ENCODE measurements at regions not wholly inside any gene's neighbourhood (a gene's known extent, or its start where the extent isn't known, plus 50 kb on each side); places are given as distances from the start of the nearest gene placed in this dataset.
"Not testable (repeated sequence)": the region's sequence is repeated elsewhere in the genome, so short reads cannot be mapped to it uniquely, and the experiment has no call there.

GRCh38 chr4:62448911-62449310 is 1248.8 kb downstream of the ADGRL3 start:
- Histone ChIP-seq H3K36me3 (replicated peaks; ENCODE audit: insufficient read depth, low read length) (no peaks in the 10 kb centered on the region), H3K27me3 (replicated peaks; ENCODE audit: insufficient read depth, low read length) (no peaks in the 10 kb centered on the region)
- no peak for DNase-seq

GRCh38 chr4:62439051-62439450 is 1238.9 kb downstream of the ADGRL3 start:
- Histone ChIP-seq H3F3A (ENCODE audit: insufficient read depth, low read length) (no peaks in the 10 kb centered on the region), H3K9me3 (replicated peaks; ENCODE audit: insufficient read depth, low read length) (0 out of 2 replicates have a peak, but pooled peaks cover 3% of the 10 kb centered on the region), H3K9me2 (replicated peaks; ENCODE audit: insufficient read depth, low read length) (no peaks in the 10 kb centered on the region), H3K4me3 (ENCODE audit: low read length) (no peak overlapping the region), H2AFZ (ENCODE audit: low read length) (no peak overlapping the region), H3K9ac (ENCODE audit: low read length) (no peak overlapping the region), H4K20me1 (ENCODE audit: insufficient read depth, low read length) (no peaks in the 10 kb centered on the region), H3K79me2 (ENCODE audit: low read length) (no peaks in the 10 kb centered on the region), H3K27ac (ENCODE audit: low read length) (no peak overlapping the region), H3K36me3 (replicated peaks; ENCODE audit: insufficient read depth, low read length) (no peaks in the 10 kb centered on the region), H3K4me2 (ENCODE audit: low read depth, low read length) (no peak overlapping the region), H3K27me3 (replicated peaks; ENCODE audit: insufficient read depth, low read length) (no peaks in the 10 kb centered on the region), H3K4me1 (ENCODE audit: low read length) (no peaks in the 10 kb centered on the region)
- no peak for DNase-seq
- TF ChIP-seq CTCF (IDR thresholded peaks at IDR 0.05; ENCODE audit: low read length) (no peak), EZH2 (optimal IDR thresholded peaks at IDR 0.05; ENCODE audit: low read depth, low read length) (no peak), EZH2phosphoT487 (IDR thresholded peaks at IDR 0.05; ENCODE audit: low read length) (no peak)

More at GRCh38 chr4:62448911-62449310, 1248.8 kb downstream of the ADGRL3 start:
- H3F3A ChIP-seq (ENCODE audit: insufficient read depth, low read length) = no peaks in the 10 kb centered on the region
- TF ChIP-seq EZH2phosphoT487 (IDR thresholded peaks at IDR 0.05; ENCODE audit: low read length) (no peak), CTCF (IDR thresholded peaks at IDR 0.05; ENCODE audit: low read length) (no peak), EZH2 (optimal IDR thresholded peaks at IDR 0.05; ENCODE audit: low read depth, low read length) (no peak)
- H2AFZ ChIP-seq (ENCODE audit: low read length) = no peak overlapping the region
- no peaks in the 10 kb centered on the region for H3K9me2 ChIP-seq (replicated peaks; ENCODE audit: insufficient read depth, low read length)
- no peaks in the 10 kb centered on the region for H3K79me2 ChIP-seq (ENCODE audit: low read length)
- no peaks in the 10 kb centered on the region for H3K4me1 ChIP-seq (ENCODE audit: low read length)
- no peak overlapping the region for H3K27ac ChIP-seq (ENCODE audit: low read length)
- no peaks in the 10 kb centered on the region for H4K20me1 ChIP-seq (ENCODE audit: insufficient read depth, low read length)
- H3K4me3 ChIP-seq (ENCODE audit: low read length) = no peak overlapping the region
- H3K9ac ChIP-seq (ENCODE audit: low read length) = no peak overlapping the region
- no peak overlapping the region for H3K4me2 ChIP-seq (ENCODE audit: low read depth, low read length)
- H3K9me3 ChIP-seq (replicated peaks; ENCODE audit: insufficient read depth, low read length) = no peaks in the 10 kb centered on the region

GRCh38 chr4:62434921-62435320 is 1234.8 kb downstream of the ADGRL3 start:
- H3K36me3 ChIP-seq (replicated peaks; ENCODE audit: insufficient read depth, low read length) = no peaks in the 10 kb centered on the region
- H3K79me2 ChIP-seq (ENCODE audit: low read length) = no peaks in the 10 kb centered on the region
- no peaks in the 10 kb centered on the region for H4K20me1 ChIP-seq (ENCODE audit: insufficient read depth, low read length)
- DNase-seq = no peak
- H3K9ac ChIP-seq (ENCODE audit: low read length) = no peak overlapping the region
- no peak overlapping the region for H3K4me3 ChIP-seq (ENCODE audit: low read length)
- no peaks in the 10 kb centered on the region for H3K4me1 ChIP-seq (ENCODE audit: low read length)
- no peaks in the 10 kb centered on the region for H3F3A ChIP-seq (ENCODE audit: insufficient read depth, low read length)
- H3K9me2 ChIP-seq (replicated peaks; ENCODE audit: insufficient read depth, low read length) = no peaks in the 10 kb centered on the region
- H3K27me3 ChIP-seq (replicated peaks; ENCODE audit: insufficient read depth, low read length) = no peaks in the 10 kb centered on the region
- 0 out of 2 replicates have a peak, but pooled peaks cover 3% of the 10 kb centered on the region for H3K9me3 ChIP-seq (replicated peaks; ENCODE audit: insufficient read depth, low read length)
- H2AFZ ChIP-seq (ENCODE audit: low read length) = no peak overlapping the region
- TF ChIP-seq CTCF (IDR thresholded peaks at IDR 0.05; ENCODE audit: low read length) (no peak), EZH2phosphoT487 (IDR thresholded peaks at IDR 0.05; ENCODE audit: low read length) (no peak), EZH2 (optimal IDR thresholded peaks at IDR 0.05; ENCODE audit: low read depth, low read length) (no peak)
- H3K4me2 ChIP-seq (ENCODE audit: low read depth, low read length) = no peak overlapping the region
- H3K27ac ChIP-seq (ENCODE audit: low read length) = no peak overlapping the region

GRCh38 chr4:62431513-62432231 is 1231.5 kb downstream of the ADGRL3 start:
- not testable (repeated sequence) for H3K4me1 ChIP-seq (ENCODE audit: low read length); H3K4me3 ChIP-seq (ENCODE audit: low read length); H3K27me3 ChIP-seq (replicated peaks; ENCODE audit: insufficient read depth, low read length); H3K9me3 ChIP-seq (replicated peaks; ENCODE audit: insufficient read depth, low read length); H4K20me1 ChIP-seq (ENCODE audit: insufficient read depth, low read length); H3K27ac ChIP-seq (ENCODE audit: low read length); H3K79me2 ChIP-seq (ENCODE audit: low read length); H3K9ac ChIP-seq (ENCODE audit: low read length); H2AFZ ChIP-seq (ENCODE audit: low read length); H3K4me2 ChIP-seq (ENCODE audit: low read depth, low read length); H3K9me2 ChIP-seq (replicated peaks; ENCODE audit: insufficient read depth, low read length); H3F3A ChIP-seq (ENCODE audit: insufficient read depth, low read length); H3K36me3 ChIP-seq (replicated peaks; ENCODE audit: insufficient read depth, low read length)
- peak; percentile 36 for DNase-seq
